LoVo (cell line): ENCODE measurements at regions not wholly inside any gene's neighbourhood (a gene's known extent, or its start where the extent isn't known, plus 50 kb on each side); places are given as distances from the start of the nearest gene placed in this dataset.
"Not testable (repeated sequence)": the region's sequence is repeated elsewhere in the genome, so short reads cannot be mapped to it uniquely, and the experiment has no call there.

ENCODE experiments used
- DNase-seq: peaks from one replicate; pipeline ENCODE4 v3.0.0-alpha.2; 2016; ENCODE audit warnings: low spot score

DNA sequence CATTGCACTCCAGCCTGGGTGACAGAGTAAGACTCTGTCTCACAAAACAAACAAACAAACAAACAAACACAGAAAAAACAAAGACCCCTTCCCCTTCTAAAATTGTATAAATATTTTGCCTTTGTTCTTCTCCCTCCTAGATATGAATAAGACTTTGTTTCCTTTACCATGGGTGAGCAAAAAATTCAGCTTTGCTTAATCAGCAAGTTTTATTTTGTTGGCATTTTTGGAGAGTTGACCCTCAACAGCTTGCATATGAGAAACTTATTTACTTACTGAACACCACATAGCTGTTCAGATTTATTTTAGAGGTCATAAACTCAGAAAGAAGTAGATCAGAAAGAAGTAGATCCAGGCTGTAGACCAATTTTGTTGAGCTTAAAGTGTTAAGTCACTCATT lies 395.2 kb upstream of the TOM1L1 start:
- no peak for DNase-seq

- DNase-seq: no peak
Observed at GRCh38 chr17:54518706-54519105, 381.9 kb upstream of the TOM1L1 start.

- DNase-seq: no peak
Observed at GRCh38 chr17:54521137-54521536, 379.5 kb upstream of the TOM1L1 start.

- DNase-seq: no peak
Observed at GRCh38 chr17:54524501-54524900, 376.2 kb upstream of the TOM1L1 start.

GRCh38 chr17:54527941-54528340 lies 372.7 kb upstream of the TOM1L1 start:
- no peak for DNase-seq

- no peak for DNase-seq
Observed at GRCh38 chr17:54530398-54530797, 370.3 kb upstream of the TOM1L1 start.

- no peak for DNase-seq
Observed at GRCh38 chr17:54536306-54536705, 364.3 kb upstream of the TOM1L1 start.

GRCh38 chr17:54537656-54538055 lies 363.0 kb upstream of the TOM1L1 start:
- no peak for DNase-seq

DNA sequence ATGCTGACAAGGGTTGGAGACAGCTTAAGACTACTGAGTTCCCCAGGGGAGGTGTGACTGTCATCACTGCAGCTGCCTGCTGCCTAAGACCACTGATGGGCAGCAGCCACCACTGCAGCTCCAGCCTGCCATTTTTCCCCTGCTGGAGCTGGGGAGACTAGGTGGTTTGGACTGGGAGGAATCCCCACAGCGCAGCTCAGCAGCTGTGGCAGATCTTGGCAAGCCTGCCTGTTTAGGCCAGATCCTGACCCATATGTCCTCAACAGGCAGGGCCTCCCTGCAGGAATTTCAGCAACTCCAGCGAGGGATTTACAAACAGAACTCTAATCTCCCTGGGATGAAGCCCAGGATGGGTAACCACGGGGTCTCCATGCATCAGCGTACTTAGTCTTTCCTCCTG lies 356.4 kb upstream of the TOM1L1 start:
- DNase-seq: no peak

DNA sequence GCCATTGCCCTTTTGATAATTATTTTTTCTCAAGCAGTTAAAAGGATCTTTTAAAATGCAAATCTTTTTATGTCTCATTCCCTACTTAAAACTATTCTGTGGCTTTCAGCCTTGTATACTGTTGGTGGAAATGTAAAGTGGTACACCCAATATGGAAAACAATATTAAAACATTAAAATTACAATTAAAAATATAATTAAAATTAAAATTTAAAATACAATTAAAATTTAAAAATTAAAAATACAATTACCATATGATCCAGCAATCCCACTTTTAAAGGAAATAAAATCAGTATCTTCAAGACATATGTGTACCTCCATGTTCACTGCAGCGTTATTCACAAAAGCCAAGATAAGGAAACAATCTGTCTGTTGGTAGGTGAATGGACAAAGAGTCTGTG lies 340.8 kb upstream of the TOM1L1 start:
- DNase-seq: no peak

GRCh38 chr17:54608634-54609155 lies 292.0 kb upstream of the TOM1L1 start:
- DNase-seq: no peak

DNA sequence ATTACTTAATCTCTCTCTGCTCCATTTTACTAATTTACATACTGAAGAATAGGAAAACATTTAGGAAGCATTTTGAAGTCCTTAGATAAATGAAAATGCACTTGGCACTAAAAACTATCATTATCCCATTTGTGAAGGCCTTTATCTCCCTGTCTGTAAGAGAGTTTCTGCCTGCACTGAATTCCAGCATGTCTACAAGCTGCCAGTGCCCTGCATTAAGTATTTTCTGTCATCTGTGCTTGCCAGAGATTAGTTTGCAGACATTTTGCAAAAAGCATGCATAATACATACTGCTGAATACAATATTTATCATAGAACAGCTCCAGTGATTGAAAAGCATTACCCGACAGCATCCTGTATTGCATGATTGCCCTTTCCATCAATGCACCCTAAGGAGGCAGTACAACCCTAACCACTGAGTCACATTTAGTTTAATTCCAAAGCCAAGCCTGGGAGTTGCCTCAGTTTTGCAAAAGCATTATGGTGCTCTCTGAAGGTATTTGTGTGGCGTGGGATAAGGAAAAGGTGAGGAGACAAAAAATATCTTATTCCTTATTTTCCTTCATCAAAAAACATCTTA lies 280.2 kb upstream of the TOM1L1 start:
- DNase-seq: no peak

DNA sequence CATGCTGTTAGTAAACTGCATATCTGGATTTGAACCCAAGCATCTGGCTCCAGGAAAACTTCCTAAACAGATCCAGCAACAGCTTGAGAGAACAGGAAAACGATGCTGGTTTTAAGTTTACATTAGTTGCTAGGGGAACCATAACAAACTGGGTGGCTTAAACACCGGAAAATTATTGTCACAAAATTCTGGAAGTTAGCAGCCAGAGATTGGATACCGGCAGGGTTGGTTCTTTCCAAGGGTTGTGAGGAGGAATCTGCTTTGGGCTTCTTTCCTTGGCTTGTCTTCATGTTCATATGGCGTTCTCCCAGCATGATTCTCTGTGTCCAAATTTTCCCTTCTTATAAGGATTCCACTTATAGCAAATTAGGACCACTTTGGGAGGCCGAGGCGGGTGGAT lies 276.9 kb upstream of the TOM1L1 start:
- no peak for DNase-seq

- DNase-seq: no peak
Observed at GRCh38 chr17:54626146-54626703, 274.4 kb upstream of the TOM1L1 start.

DNA sequence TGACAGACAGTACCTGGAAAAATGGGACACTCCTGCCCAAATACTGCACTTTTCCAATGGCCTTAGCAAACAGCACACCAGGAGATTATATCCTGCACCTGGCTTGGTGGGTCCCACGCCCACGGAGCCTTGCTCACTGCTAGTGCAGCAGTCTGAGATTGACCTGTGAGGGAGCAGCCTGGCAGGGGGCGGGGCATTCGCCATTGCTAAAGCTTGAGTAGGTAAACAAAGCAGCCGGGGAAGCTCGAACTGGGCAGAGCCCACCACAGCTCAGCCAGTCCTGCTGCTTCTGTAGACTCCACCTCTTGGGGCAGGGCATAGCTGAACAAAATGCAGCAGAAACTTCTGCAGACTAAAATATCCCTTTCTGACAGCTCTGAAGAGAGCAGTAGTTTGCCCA lies 261.2 kb upstream of the TOM1L1 start:
- DNase-seq: not testable (repeated sequence)

- DNase-seq: no peak
Observed at GRCh38 chr17:54662978-54663876, 237.4 kb upstream of the TOM1L1 start.

- DNase-seq: no peak
Observed at GRCh38 chr17:54666559-54666958, 234.1 kb upstream of the TOM1L1 start.

DNA sequence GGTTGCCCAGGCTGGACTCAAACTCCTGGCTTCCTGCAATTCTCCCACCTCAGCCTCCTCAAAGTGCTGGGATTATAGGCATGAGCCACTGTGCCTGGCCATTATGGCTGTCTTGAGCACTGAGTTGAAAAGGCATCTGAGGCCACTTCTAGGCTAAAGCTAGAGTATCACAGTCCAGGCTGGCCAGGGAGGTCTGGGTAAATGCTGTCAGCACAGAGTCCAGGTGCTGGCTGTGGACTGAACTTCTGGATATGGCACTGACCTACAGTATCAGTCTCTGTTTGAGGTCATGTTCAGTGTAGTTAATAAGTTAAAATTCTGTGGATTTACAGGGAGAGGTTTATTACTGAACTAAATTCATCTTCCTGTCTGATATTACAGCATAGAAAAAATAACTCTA lies 222.5 kb upstream of the TOM1L1 start:
- no peak for DNase-seq

DNA sequence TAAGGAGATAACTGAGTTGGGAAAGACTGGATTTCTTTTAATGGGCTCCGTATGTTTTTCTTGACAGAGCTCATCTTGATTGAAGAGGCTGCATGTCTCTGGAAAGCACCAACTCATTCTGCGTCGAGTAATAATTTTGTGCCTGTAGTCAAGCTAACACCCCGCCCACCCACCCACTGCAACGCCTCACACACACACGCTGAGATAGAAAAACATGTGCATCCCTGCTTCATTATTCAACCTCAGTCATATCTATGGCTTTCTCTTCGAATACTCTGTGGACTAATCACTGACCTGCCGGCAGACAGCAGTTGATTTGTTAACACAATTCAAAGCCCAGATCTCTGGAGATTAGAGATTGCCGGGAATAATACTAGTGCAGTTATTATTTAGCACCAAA lies 220.2 kb upstream of the TOM1L1 start:
- no peak for DNase-seq

DNA sequence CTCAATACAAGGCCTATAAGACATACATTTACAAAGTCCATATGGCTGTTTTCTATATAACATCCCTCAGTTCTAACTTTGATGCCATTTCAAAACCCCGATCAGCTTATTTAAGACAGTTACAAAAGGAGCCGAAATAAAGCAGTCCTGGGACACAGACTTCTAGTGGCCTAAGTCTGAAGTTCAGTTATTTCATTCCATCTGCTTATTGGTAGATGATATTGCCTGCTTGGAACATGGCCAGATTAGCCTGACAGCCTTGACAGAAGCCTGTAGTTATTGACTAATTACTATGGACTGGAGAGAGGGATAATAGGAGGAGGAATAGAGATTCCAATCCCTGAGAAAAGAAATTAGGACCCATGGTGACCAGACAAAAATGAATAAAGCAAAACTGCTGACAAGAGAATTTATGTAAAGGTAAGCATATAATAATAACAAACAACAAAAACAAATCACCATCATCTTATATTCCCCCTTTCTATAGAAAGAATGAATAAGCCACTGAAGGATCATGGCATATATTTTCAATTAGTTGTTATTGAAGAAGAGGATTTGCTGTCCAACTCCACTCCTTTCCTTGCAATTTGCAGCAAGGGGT lies 206.3 kb upstream of the TOM1L1 start:
- no peak for DNase-seq

GRCh38 chr17:54712798-54713197 lies 187.9 kb upstream of the TOM1L1 start:
- not testable (repeated sequence) for DNase-seq

GRCh38 chr17:54718286-54718685 lies 182.4 kb upstream of the TOM1L1 start:
- no peak for DNase-seq

- DNase-seq: no peak
Observed at GRCh38 chr17:54727624-54728023, 173.0 kb upstream of the TOM1L1 start.
